ENCODE measurements at regions not wholly inside any gene's neighbourhood (a gene's known extent, or its start where the extent isn't known, plus 50 kb on each side); places are given as distances from the start of the nearest gene placed in this dataset.

GRCh38 chr5:56421246-56422075, 188.3 kb upstream of the ANKRD55 start:
- no peak for TF ChIP-seq CTCF (conservative IDR thresholded peaks at IDR 0.05)
- TF ChIP-seq EZH2 (IDR thresholded peaks at IDR 0.05; ENCODE audit: low read depth) = no peak

All from PC-9 (cell line).